ENCODE measurements at regions not wholly inside any gene's neighbourhood (a gene's known extent, or its start where the extent isn't known, plus 50 kb on each side); places are given as distances from the start of the nearest gene placed in this dataset.

DNA sequence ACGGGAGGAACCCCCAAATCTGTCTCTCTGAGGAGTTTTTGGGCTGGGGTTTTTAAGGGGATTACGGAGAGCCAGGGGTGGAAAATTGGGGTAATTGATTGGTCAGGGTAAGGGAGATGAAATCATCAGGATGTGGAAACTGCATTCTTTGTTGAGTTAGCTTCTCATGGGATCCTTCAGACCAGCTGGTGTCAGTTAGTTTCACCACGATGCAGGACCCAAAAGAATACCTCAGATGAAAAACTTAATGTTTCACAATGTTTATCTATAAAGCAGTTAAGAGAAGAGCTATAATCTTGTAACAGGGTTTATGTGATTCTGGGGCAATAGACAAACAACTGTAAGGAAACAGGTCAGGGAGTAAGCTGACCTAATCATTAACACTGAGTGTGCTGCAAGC, 230.8 kb downstream of the POU4F1 start:
- DNase-seq (ENCODE audit: low read depth, low spot score) (no peak), FAIRE-seq (no peak)
- dilution Hi-C loops (cut with MboI; ENCODE audit: extremely low pct_ligation_motif_present, low sequenced_read_pairs) = no loop called here

More for the DNA sequence above, 230.8 kb downstream of the POU4F1 start:
- Histone ChIP-seq H4K20me1 (replicated peaks; ENCODE audit: control insufficient read depth, extremely low read depth, insufficient read depth, low read length) (no peaks in the 10 kb centered on the region), H3K79me2 (ENCODE audit: control insufficient read depth, insufficient read depth, low read length) (no peaks in the 10 kb centered on the region), H3K4me2 (ENCODE audit: insufficient read depth, low read length) (no peak overlapping the region), H3K27ac (ENCODE audit: insufficient read depth, low read depth, low read length) (no peak overlapping the region), H2AFZ (ENCODE audit: low read depth, low read length) (no peak overlapping the region), H3K9me3 (replicated peaks; ENCODE audit: control insufficient read depth, insufficient read depth, low read length) (no peaks in the 10 kb centered on the region), H3K4me3 (replicated peaks in 1 of 3; ENCODE audit: insufficient read depth in 1 of 3, low read depth in 1 of 3, low read length in 3 of 3) (no peak overlapping the region), H3K9ac (replicated peaks; ENCODE audit: extremely low read depth, insufficient read depth, low read length) (no peak overlapping the region), H3K4me1 (ENCODE audit: control insufficient read depth, extremely low read depth, insufficient read depth, low read length) (no peaks in the 10 kb centered on the region), H3K9me1 (replicated peaks; ENCODE audit: control insufficient read depth, extremely low read depth, insufficient read depth, low read length) (no peaks in the 10 kb centered on the region), H3K36me3 (ENCODE audit: control insufficient read depth in 2 of 2, extremely low read depth in 1 of 2, insufficient read depth in 2 of 2, low read length in 2 of 2) (no peaks in the 10 kb centered on the region), H3K27me3 (ENCODE audit: control insufficient read depth in 2 of 2, insufficient read depth in 2 of 2, low read length in 2 of 2) (no peaks in the 10 kb centered on the region)
- POLR2A ChIA-PET = no interaction called here
- intact Hi-C loops (cut with micrococcal nuclease) = no loop called here
- TF ChIP-seq FOS (IDR thresholded peaks at IDR 0.05; ENCODE audit: borderline replicate concordance, insufficient read depth, low read length) (no peak), CTCF (IDR thresholded peaks at IDR 0.05; ENCODE audit: extremely low read depth in 1 of 2, insufficient read depth in 1 of 2, low read depth in 1 of 2, low read length in 2 of 2) (no peak), POLR2AphosphoS5 (IDR thresholded peaks at IDR 0.05; ENCODE audit: insufficient read depth, low read depth, low read length) (no peak), MAX (IDR thresholded peaks at IDR 0.05; ENCODE audit: insufficient read depth, insufficient read length) (no peak), GATA2 (IDR thresholded peaks at IDR 0.05; ENCODE audit: insufficient read depth, insufficient read length, low read depth, low read length) (no peak), JUN (IDR thresholded peaks at IDR 0.05; ENCODE audit: borderline replicate concordance, insufficient read depth, insufficient read length, low read depth) (no peak), EZH2 (IDR thresholded peaks at IDR 0.05; ENCODE audit: borderline replicate concordance, low read depth, low read length, severe bottlenecking) (no peak), MYC (IDR thresholded peaks at IDR 0.05; ENCODE audit: low read depth, low read length) (no peak), POLR2A (IDR thresholded peaks at IDR 0.05; ENCODE audit: low read depth, low read length) (no peak)
- CTCF ChIA-PET = interaction anchor here (1.0 to 1.4 kb wide), 2 partner anchors 12 to 15 kb away, joined by 3 to 6 read pairs; no protein-coding TSS in a partner anchor
- BruUV-seq (replicated peaks) = no TSS peak
